ENCODE measurements at regions not wholly inside any gene's neighbourhood (a gene's known extent, or its start where the extent isn't known, plus 50 kb on each side); places are given as distances from the start of the nearest gene placed in this dataset.

DNA sequence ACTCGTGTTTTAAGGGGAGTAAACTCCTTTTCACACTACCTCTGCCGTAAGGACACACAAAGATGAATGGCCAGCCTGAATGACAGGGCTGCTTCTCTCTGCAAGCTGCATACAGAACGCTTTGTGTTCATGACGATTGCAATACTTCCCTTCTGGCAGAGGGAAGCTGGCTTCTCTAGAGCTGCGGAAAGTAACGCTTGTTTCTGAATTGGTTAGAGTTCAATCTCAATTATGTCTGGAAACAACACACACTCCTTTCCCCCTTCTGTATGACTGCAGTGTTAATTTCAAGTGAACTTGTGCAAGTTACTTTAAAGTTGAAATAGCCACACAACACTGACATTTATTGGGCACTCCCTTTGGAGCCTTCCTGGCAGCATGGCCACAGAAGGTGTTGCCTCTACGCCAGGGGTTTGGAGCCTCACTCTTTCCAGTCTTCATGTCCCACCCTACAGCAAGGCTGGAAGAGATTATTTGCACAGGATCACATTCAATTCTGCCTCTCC lies 242.6 kb downstream of the NDFIP2 start:
- Histone ChIP-seq H3K4me3 (ENCODE audit: low read depth in 1 of 2, low read length in 2 of 2) (no peak overlapping the region), H3K27me3 (ENCODE audit: low read depth, low read length) (no peaks in the 10 kb centered on the region), H3K27ac (ENCODE audit: low read length) (peak overlapping the region; percentile 2), H3K36me3 (ENCODE audit: control insufficient read depth in 1 of 2, insufficient read depth in 2 of 2, low read length in 2 of 2) (no peaks in the 10 kb centered on the region), H3K4me1 (ENCODE audit: control insufficient read depth in 1 of 2, insufficient read depth in 2 of 2, low read length in 2 of 2) (peaks cover 0 to 23% of the 10 kb centered on the region in 2 donors), H3K9me3 (ENCODE audit: control insufficient read depth in 1 of 2, low read length in 2 of 2) (peaks cover 0 to 2% of the 10 kb centered on the region in 2 donors)

DNA sequence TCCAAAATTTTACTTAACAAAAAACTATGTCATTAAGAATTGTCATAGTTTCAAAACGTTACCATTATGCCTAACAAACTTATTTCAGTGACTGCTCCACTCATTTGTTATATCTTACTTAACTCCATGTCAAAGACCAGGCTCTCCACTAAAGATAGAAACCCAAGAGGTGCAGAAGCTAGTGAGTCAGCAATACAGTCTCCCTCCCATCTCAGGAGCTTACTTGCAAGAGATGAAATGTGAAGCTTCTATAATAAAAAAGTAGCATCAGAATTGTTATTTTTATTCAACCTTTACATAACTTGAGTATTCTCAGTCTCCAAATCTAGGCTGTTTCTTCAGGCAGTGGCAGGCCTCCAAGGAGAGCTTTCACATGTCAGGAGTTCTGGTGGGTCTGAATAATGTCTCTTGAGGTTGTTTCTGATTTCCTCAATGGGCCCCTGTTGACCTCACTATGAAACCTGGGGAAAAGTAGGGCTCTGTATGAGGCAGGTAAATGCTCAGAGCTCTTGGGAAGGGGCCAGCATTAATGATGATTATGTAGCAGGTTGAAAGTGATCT lies 242.0 kb downstream of the NDFIP2 start:
- Histone ChIP-seq H3K4me3 (ENCODE audit: low read depth in 1 of 2, low read length in 2 of 2) (no peak overlapping the region), H3K9me3 (ENCODE audit: control insufficient read depth in 1 of 2, low read length in 2 of 2) (peaks cover 0 to 4% of the 10 kb centered on the region in 2 donors), H3K36me3 (ENCODE audit: control insufficient read depth in 1 of 2, insufficient read depth in 2 of 2, low read length in 2 of 2) (no peaks in the 10 kb centered on the region), H3K4me1 (ENCODE audit: control insufficient read depth in 1 of 2, insufficient read depth in 2 of 2, low read length in 2 of 2) (peaks cover 0 to 23% of the 10 kb centered on the region in 2 donors), H3K27ac (ENCODE audit: low read length) (peak overlapping the region; percentile 2), H3K27me3 (ENCODE audit: low read depth, low read length) (no peaks in the 10 kb centered on the region)

DNA sequence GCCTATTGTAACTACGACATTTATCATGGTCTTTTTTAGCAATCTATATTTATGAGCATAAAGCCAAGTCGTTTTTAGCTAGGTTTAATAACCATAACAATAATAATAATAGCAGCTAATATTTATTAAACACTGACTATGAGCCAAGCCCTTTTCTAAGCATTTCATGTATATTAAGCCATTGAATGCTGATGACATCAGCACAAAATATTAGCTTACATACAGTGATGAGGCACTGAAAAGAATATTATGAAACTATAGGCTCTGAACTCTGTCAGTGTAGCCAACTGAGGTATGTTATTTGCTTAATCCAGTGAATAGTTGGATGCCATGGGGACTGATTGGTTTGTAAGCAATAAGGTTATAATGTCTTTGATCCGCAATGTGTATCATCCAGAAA lies 235.2 kb downstream of the NDFIP2 start:
- Histone ChIP-seq H3K27ac (ENCODE audit: low read length) (no peak overlapping the region), H3K36me3 (ENCODE audit: control insufficient read depth in 1 of 2, insufficient read depth in 2 of 2, low read length in 2 of 2) (no peaks in the 10 kb centered on the region), H3K4me1 (ENCODE audit: control insufficient read depth in 1 of 2, insufficient read depth in 2 of 2, low read length in 2 of 2) (no peaks in the 10 kb centered on the region), H3K4me3 (ENCODE audit: low read depth in 1 of 2, low read length in 2 of 2) (no peak overlapping the region), H3K9me3 (ENCODE audit: control insufficient read depth in 1 of 2, low read length in 2 of 2) (peaks cover 0 to 4% of the 10 kb centered on the region in 2 donors), H3K27me3 (ENCODE audit: low read depth, low read length) (no peaks in the 10 kb centered on the region)

DNA sequence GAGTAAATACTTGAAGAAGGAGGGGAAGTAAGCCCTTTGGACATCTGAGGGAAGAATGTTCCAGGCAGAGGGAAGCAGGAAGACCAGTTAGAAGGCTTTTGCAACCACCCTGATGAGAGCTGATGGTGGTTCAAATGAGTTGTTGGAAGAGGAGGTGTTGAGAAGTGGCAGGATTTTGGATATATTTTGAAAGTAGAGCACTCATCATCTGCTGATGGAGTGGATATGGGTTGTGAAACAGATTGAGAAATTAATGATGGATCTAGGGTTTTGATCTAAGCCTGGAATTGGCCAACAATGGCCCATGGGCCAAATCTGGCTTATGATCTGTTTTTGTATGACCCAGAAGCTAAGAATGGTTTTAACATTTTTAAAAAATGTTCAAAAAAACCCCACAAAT lies 230.7 kb downstream of the NDFIP2 start:
- no peak overlapping the region for H3K27ac ChIP-seq (ENCODE audit: low read length)

DNA sequence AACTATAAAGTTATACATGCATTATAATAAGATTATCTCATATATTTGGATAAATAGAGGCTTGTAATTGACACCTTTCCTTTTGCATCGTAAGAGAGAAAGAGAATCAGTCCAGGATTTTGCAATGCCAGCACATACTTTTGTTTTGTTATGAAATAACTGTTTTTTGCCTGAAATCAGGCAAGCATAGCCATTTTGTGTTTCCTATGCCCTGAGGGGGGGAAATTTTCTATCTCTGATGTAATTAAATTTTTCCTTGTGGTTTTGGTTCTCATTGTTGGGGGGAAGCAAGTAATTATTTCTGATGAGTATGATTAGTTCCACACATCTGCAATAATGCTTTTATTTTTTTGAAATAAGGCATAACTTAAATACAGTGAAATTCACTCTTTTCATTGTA lies 229.4 kb downstream of the NDFIP2 start:
- no peaks in the 10 kb centered on the region for H3K9me3 ChIP-seq (ENCODE audit: control insufficient read depth in 1 of 2, low read length in 2 of 2)
- no peak overlapping the region for H3K4me3 ChIP-seq (ENCODE audit: low read depth in 1 of 2, low read length in 2 of 2)

More for the DNA sequence above, 230.7 kb downstream of the NDFIP2 start:
- H3K4me1 ChIP-seq (ENCODE audit: control insufficient read depth in 1 of 2, insufficient read depth in 2 of 2, low read length in 2 of 2), result no peaks in the 10 kb centered on the region
- no peak overlapping the region for H3K4me3 ChIP-seq (ENCODE audit: low read depth in 1 of 2, low read length in 2 of 2)
- H3K36me3 ChIP-seq (ENCODE audit: control insufficient read depth in 1 of 2, insufficient read depth in 2 of 2, low read length in 2 of 2), result no peaks in the 10 kb centered on the region
- no peaks in the 10 kb centered on the region for H3K9me3 ChIP-seq (ENCODE audit: control insufficient read depth in 1 of 2, low read length in 2 of 2)
- H3K27me3 ChIP-seq (ENCODE audit: low read depth, low read length), result no peaks in the 10 kb centered on the region

DNA sequence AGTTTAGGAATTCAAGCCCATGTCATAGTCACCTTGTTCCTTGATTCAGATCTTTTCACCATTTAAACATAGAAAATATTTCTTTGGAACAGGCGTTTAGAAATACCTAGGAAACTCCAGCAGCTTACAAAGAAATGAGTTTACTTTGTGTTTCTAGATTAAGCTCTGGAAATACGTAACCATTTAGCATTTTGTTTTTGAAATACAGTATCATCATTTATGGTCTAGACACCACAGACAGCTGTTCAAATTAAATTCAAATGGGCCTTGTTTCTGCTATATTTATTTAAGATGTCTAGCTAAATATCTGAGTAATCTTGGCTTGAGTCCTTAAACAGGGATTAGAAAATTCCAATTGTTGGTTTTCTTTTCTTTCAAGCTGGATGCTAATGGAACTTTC lies 228.5 kb downstream of the NDFIP2 start:
- Histone ChIP-seq H3K4me3 (ENCODE audit: low read depth in 1 of 2, low read length in 2 of 2) (no peak overlapping the region), H3K4me1 (ENCODE audit: control insufficient read depth in 1 of 2, insufficient read depth in 2 of 2, low read length in 2 of 2) (no peaks in the 10 kb centered on the region), H3K27ac (ENCODE audit: low read length) (no peak overlapping the region), H3K27me3 (ENCODE audit: low read depth, low read length) (no peaks in the 10 kb centered on the region), H3K36me3 (ENCODE audit: control insufficient read depth in 1 of 2, insufficient read depth in 2 of 2, low read length in 2 of 2) (no peaks in the 10 kb centered on the region), H3K9me3 (ENCODE audit: control insufficient read depth in 1 of 2, low read length in 2 of 2) (no peaks in the 10 kb centered on the region)

More for the DNA sequence above, 229.4 kb downstream of the NDFIP2 start:
- no peaks in the 10 kb centered on the region for H3K4me1 ChIP-seq (ENCODE audit: control insufficient read depth in 1 of 2, insufficient read depth in 2 of 2, low read length in 2 of 2)
- H3K36me3 ChIP-seq (ENCODE audit: control insufficient read depth in 1 of 2, insufficient read depth in 2 of 2, low read length in 2 of 2), result no peaks in the 10 kb centered on the region
- no peak overlapping the region for H3K27ac ChIP-seq (ENCODE audit: low read length)
- no peaks in the 10 kb centered on the region for H3K27me3 ChIP-seq (ENCODE audit: low read depth, low read length)

DNA sequence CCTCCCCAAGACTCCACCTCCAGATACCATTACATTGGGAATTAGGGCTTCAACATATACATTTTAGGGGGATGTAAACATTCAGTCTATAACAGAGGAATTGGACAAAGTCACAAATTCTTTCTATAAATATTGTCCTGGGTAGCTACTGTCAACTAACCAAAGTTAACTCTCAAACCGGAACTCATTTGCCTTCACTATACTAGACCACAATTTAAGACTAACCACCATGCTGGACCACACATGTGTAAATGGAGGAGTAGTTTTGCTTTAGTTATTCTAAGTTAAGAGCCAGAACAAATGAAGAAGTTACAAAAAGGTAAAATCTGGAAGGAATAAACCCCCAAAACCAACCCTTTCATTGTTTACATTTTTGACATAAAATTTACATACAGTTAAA lies 222.8 kb downstream of the NDFIP2 start:
- H3K4me1 ChIP-seq (ENCODE audit: control insufficient read depth in 1 of 2, insufficient read depth in 2 of 2, low read length in 2 of 2), result no peaks in the 10 kb centered on the region
- H3K36me3 ChIP-seq (ENCODE audit: control insufficient read depth in 1 of 2, insufficient read depth in 2 of 2, low read length in 2 of 2), result no peaks in the 10 kb centered on the region
- no peak overlapping the region for H3K27ac ChIP-seq (ENCODE audit: low read length)
- H3K27me3 ChIP-seq (ENCODE audit: low read depth, low read length), result no peaks in the 10 kb centered on the region
- H3K9me3 ChIP-seq (ENCODE audit: control insufficient read depth in 1 of 2, low read length in 2 of 2), result no peaks in the 10 kb centered on the region
- H3K4me3 ChIP-seq (ENCODE audit: low read depth in 1 of 2, low read length in 2 of 2), result no peak overlapping the region

DNA sequence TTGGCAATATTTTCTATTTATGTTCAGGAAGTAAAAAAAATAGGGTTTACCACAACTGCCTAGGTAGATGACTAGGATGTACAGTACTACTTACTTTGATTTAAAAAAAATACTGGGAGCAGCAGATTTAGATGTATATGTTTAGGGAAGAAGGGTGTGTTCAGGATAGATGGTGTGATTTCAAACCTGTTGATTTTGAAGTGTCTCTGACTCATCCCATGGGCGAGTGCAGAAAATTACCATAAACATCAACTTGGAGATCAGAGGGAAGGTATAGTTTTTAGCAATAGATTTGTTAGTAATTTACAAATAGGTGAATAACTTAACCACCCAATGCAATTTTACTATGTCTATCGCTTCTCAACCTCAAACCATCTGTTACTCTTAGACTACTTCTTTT lies 214.8 kb downstream of the NDFIP2 start:
- Histone ChIP-seq H3K4me1 (ENCODE audit: control insufficient read depth in 1 of 2, insufficient read depth in 2 of 2, low read length in 2 of 2) (no peaks in the 10 kb centered on the region), H3K36me3 (ENCODE audit: control insufficient read depth in 1 of 2, insufficient read depth in 2 of 2, low read length in 2 of 2) (no peaks in the 10 kb centered on the region), H3K27ac (ENCODE audit: low read length) (no peak overlapping the region)

DNA sequence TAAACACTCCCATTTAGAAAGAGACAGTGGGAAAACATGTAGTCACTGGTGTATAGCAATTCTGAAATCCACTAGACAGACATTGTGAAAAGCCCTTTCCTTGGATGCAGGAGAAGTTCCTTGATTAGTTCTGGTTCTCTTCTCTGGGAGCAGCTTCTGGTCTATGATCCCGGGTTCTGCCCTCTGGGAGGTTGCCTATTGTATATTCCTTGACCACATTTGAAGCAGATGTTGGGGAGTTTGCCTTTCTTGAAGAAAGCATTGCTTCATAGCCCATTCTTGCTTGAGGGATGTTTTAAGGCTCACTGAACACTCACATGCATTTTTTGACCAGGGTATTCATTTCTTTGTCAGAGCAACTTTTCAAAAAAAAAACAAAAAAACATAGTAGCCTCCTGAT lies 211.9 kb downstream of the NDFIP2 start:
- Histone ChIP-seq H3K4me1 (ENCODE audit: control insufficient read depth in 1 of 2, insufficient read depth in 2 of 2, low read length in 2 of 2) (no peaks in the 10 kb centered on the region), H3K4me3 (ENCODE audit: low read depth in 1 of 2, low read length in 2 of 2) (no peak overlapping the region), H3K27me3 (ENCODE audit: low read depth, low read length) (no peaks in the 10 kb centered on the region), H3K9me3 (ENCODE audit: control insufficient read depth in 1 of 2, low read length in 2 of 2) (no peaks in the 10 kb centered on the region), H3K36me3 (ENCODE audit: control insufficient read depth in 1 of 2, insufficient read depth in 2 of 2, low read length in 2 of 2) (no peaks in the 10 kb centered on the region), H3K27ac (ENCODE audit: low read length) (no peak overlapping the region)

More for the DNA sequence above, 214.8 kb downstream of the NDFIP2 start:
- H3K4me3 ChIP-seq (ENCODE audit: low read depth in 1 of 2, low read length in 2 of 2), result no peak overlapping the region
- H3K27me3 ChIP-seq (ENCODE audit: low read depth, low read length), result no peaks in the 10 kb centered on the region
- no peaks in the 10 kb centered on the region for H3K9me3 ChIP-seq (ENCODE audit: control insufficient read depth in 1 of 2, low read length in 2 of 2)

DNA sequence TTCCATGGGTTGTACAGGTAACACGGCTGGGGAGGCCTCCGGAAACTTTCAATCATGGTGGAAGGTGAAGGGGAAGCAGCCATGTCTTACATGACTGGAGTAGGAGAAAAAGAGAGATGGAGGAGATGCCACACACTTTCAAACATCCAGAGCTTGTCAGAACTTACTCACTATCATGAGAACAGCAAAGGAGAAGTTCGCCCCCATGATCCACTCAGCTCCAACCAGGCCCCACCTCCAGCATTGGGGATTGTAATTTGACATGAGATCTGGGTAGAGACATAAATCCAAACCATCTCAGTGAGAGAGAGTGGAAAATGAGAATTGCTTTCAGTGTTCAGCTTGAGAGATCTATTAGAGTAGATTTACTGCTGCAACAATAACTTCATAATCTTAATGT lies 210.9 kb downstream of the NDFIP2 start:
- no peaks in the 10 kb centered on the region for H3K4me1 ChIP-seq (ENCODE audit: control insufficient read depth in 1 of 2, insufficient read depth in 2 of 2, low read length in 2 of 2)
- no peaks in the 10 kb centered on the region for H3K27me3 ChIP-seq (ENCODE audit: low read depth, low read length)
- H3K4me3 ChIP-seq (ENCODE audit: low read depth in 1 of 2, low read length in 2 of 2), result no peak overlapping the region
- H3K27ac ChIP-seq (ENCODE audit: low read length), result no peak overlapping the region
- no peaks in the 10 kb centered on the region for H3K9me3 ChIP-seq (ENCODE audit: control insufficient read depth in 1 of 2, low read length in 2 of 2)
- no peaks in the 10 kb centered on the region for H3K36me3 ChIP-seq (ENCODE audit: control insufficient read depth in 1 of 2, insufficient read depth in 2 of 2, low read length in 2 of 2)

DNA sequence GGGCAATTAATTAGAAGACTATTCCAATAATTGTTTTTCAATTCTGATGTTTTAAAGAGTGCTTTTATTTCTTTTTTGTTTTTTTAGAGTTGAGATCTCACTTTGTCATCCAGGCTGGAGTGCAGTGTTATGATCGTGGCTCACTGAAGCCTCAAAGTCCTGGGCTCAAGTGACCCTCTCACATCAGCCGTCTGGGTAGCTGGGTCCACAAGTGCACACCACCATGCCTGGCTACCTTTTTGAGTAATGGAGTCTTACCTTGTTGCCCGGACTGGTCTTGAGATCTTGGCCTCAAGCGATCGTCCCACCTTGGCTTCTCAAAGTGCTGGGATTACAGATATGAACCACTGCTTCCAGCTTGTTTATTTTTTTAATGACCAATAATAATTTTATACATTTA lies 207.8 kb downstream of the NDFIP2 start:
- Histone ChIP-seq H3K27me3 (ENCODE audit: low read depth, low read length) (no peaks in the 10 kb centered on the region), H3K4me1 (ENCODE audit: control insufficient read depth in 1 of 2, insufficient read depth in 2 of 2, low read length in 2 of 2) (no peaks in the 10 kb centered on the region), H3K9me3 (ENCODE audit: control insufficient read depth in 1 of 2, low read length in 2 of 2) (no peaks in the 10 kb centered on the region), H3K36me3 (ENCODE audit: control insufficient read depth in 1 of 2, insufficient read depth in 2 of 2, low read length in 2 of 2) (no peaks in the 10 kb centered on the region), H3K27ac (ENCODE audit: low read length) (no peak overlapping the region), H3K4me3 (ENCODE audit: low read depth in 1 of 2, low read length in 2 of 2) (no peak overlapping the region)

DNA sequence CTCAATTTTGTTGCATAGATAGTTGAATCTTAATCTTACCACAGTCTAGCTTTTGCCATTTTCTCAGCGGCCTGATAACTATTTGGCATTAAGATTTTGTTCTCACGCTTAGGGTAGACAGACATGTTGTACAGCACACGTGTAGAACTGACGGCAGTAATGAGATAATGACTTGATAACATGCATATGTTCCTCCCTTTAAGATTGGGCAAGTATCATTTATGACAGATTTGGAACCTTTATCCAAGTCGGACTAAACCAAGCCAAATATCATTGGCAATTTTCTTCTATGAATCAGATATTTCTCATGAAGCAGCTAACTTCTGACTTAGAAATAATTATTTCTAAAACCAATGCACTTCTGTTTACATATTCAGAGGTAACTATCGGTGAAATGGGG lies 205.5 kb downstream of the NDFIP2 start:
- Histone ChIP-seq H3K4me1 (ENCODE audit: control insufficient read depth in 1 of 2, insufficient read depth in 2 of 2, low read length in 2 of 2) (no peaks in the 10 kb centered on the region), H3K4me3 (ENCODE audit: low read depth in 1 of 2, low read length in 2 of 2) (no peak overlapping the region), H3K36me3 (ENCODE audit: control insufficient read depth in 1 of 2, insufficient read depth in 2 of 2, low read length in 2 of 2) (no peaks in the 10 kb centered on the region), H3K9me3 (ENCODE audit: control insufficient read depth in 1 of 2, low read length in 2 of 2) (peaks cover 0 to 3% of the 10 kb centered on the region in 2 donors), H3K27ac (ENCODE audit: low read length) (no peak overlapping the region), H3K27me3 (ENCODE audit: low read depth, low read length) (no peaks in the 10 kb centered on the region)
